ENCODE measurements at regions not wholly inside any gene's neighbourhood (a gene's known extent, or its start where the extent isn't known, plus 50 kb on each side); places are given as distances from the start of the nearest gene placed in this dataset.

- TF ChIP-seq CTCF (IDR thresholded peaks at IDR 0.05 in 2 of 3, conservative IDR thresholded peaks at IDR 0.05 in 1 of 3; ENCODE audit: insufficient read depth in 2 of 3, low read depth in 1 of 3, low read length in 3 of 3) (no peak), ZKSCAN8 (CRISPR knock-in tag; IDR thresholded peaks at IDR 0.05) (no peak), MTA2 (IDR thresholded peaks at IDR 0.05; ENCODE audit: low read depth) (no peak), NFATC3 (IDR thresholded peaks at IDR 0.05) (no peak), ATF7 (IDR thresholded peaks at IDR 0.05) (no peak), EZH2 (IDR thresholded peaks at IDR 0.05; ENCODE audit: borderline replicate concordance, low read depth, low read length) (no peak), HOMEZ (CRISPR knock-in tag; IDR thresholded peaks at IDR 0.05) (no peak), DDX20 (tag; IDR thresholded peaks at IDR 0.05; ENCODE audit: low read depth) (no peak), MEF2D (tag; conservative IDR thresholded peaks at IDR 0.05; ENCODE audit: low read depth) (no peak), ZBED1 (IDR thresholded peaks at IDR 0.05) (no peak)
- intact Hi-C loops (cut with micrococcal nuclease) (no loop called here), in situ Hi-C loops (cut with MboI) (no loop called here)
- no TSS peak for BruUV-seq (replicated peaks)
- H3K9me3 ChIP-seq (replicated peaks; ENCODE audit: control insufficient read depth, insufficient read depth, low read depth, low read length), result no peaks in the 10 kb centered on the region
- H3K27me3 ChIP-seq (ENCODE audit: control insufficient read depth in 2 of 2, insufficient read depth in 2 of 2, low read length in 2 of 2), result no peaks in the 10 kb centered on the region
- no peaks in the 10 kb centered on the region for H4K20me1 ChIP-seq (replicated peaks; ENCODE audit: control insufficient read depth, insufficient read depth, low read length)
- H3K27ac ChIP-seq (ENCODE audit: extremely low read depth, low read depth, low read length), result no peak overlapping the region
- no peak overlapping the region for H3K4me2 ChIP-seq (ENCODE audit: insufficient read depth, low read length)
- no peaks in the 10 kb centered on the region for H3K4me1 ChIP-seq (replicated peaks in 1 of 2; ENCODE audit: control insufficient read depth in 2 of 2, insufficient read depth in 2 of 2, low read length in 2 of 2)
- POLR2A ChIA-PET, result no interaction called here
- no peak overlapping the region for H3K4me3 ChIP-seq
- DNase-seq (ENCODE audit: extremely low read depth in 1 of 4, low spot score in 3 of 4) (no peak), FAIRE-seq (no peak), ATAC-seq (no peak)
- 5% methylated on average over 1 of the region's 1 CpG for WGBS (ENCODE audit: insufficient coverage, low coverage, missing lambda C conversion rate)
- CTCF ChIA-PET (ENCODE audit: low intra/inter-chr PET ratio), result no interaction called here
- H3K79me2 ChIP-seq (ENCODE audit: control insufficient read depth, insufficient read depth, low read length), result no peaks in the 10 kb centered on the region
- no peak overlapping the region for H2AFZ ChIP-seq (ENCODE audit: low read depth, low read length)
- H3K36me3 ChIP-seq (ENCODE audit: control insufficient read depth, insufficient read depth, low read length), result no peaks in the 10 kb centered on the region
- no peak overlapping the region for H3K9ac ChIP-seq (ENCODE audit: insufficient read depth in 1 of 2, low read depth in 2 of 2, low read length in 2 of 2)
- H3K9me1 ChIP-seq (ENCODE audit: control insufficient read depth, insufficient read depth, low read length), result no peaks in the 10 kb centered on the region
Observed at GRCh38 chr15:96894659-96895058, 564.2 kb downstream of the NR2F2 start.

All from K562 (cell line).